Naive thymus-derived CD4-positive, alpha-beta T cell (primary cell): ENCODE measurements at regions not wholly inside any gene's neighbourhood (a gene's known extent, or its start where the extent isn't known, plus 50 kb on each side); places are given as distances from the start of the nearest gene placed in this dataset.

Experiments
- ATAC-seq: fragments of 150-1000 bp; cut with Tn5 transposase; 2 replicates; pipeline ENCODE4 v1.10.0; 2021; ENCODE audit warnings: mild to moderate bottlenecking, moderate library complexity
- CTCF ChIA-PET: fragments of 350-600 bp; sonication (Branson Sonifier 250); formaldehyde crosslinking; loops from one replicate; lab custom pipeline; 2021; ENCODE audit warnings: antibody characterized with exemption; lab: Charles Lee
- POLR2A ChIA-PET: fragments of 350-600 bp; sonication (Branson Sonifier 250); formaldehyde crosslinking; loops from one replicate; lab custom pipeline; 2021; ENCODE audit warnings: antibody characterized with exemption, inconsistent platforms; lab: Charles Lee
- DNase-seq, 9 donors: peaks; one replicate each; pipeline versions ENCODE4 v3.0.0 to v3.0.0-alpha.2; 2020 to 2022; ENCODE audit warnings: mixed read lengths in 1 of 9
- H3K27ac ChIP-seq: one replicate; pipeline ENCODE4 v1.7.0; 2013; ENCODE audit warnings: mild to moderate bottlenecking, low read depth, low read length, moderate library complexity
- H3K27me3 ChIP-seq, 2 donors: one replicate each; pipeline ENCODE4 v1.7.0; 2013; ENCODE audit warnings: low read length in 2 of 2, mild to moderate bottlenecking in 2 of 2, moderate library complexity in 2 of 2; ENCODE audit not compliant: control insufficient read depth in 2 of 2, insufficient read depth in 2 of 2
- H3K36me3 ChIP-seq, 3 experiments: 1 replicate in 2 of 3; 2 replicates in 1 of 3; pipeline ENCODE4 v1.7.0; 2013; ENCODE audit warnings: low read length in 3 of 3, mild to moderate bottlenecking in 3 of 3, moderate library complexity in 1 of 3; ENCODE audit not compliant: insufficient read depth in 3 of 3, control insufficient read depth in 2 of 3
- H3K4me1 ChIP-seq, 2 donors: one replicate each; pipeline ENCODE4 v1.7.0; 2013; ENCODE audit warnings: low read length in 2 of 2, mild to moderate bottlenecking in 2 of 2, moderate library complexity in 1 of 2; ENCODE audit not compliant: control insufficient read depth in 2 of 2, insufficient read depth in 2 of 2
- H3K4me3 ChIP-seq: 2 replicates; pipeline ENCODE4 v1.7.0; 2013; ENCODE audit warnings: mild to moderate bottlenecking, low read length
- H3K9me3 ChIP-seq, 3 experiments: 1 replicate in 2 of 3; 2 replicates in 1 of 3; pipeline ENCODE4 v1.7.0; 2013; ENCODE audit warnings: low read length in 3 of 3; ENCODE audit not compliant: control insufficient read depth in 2 of 3
- H3K27ac Mint-ChIP-seq, 9 donors: one replicate each; pipeline ENCODE4 v1.8.0; 2020 to 2022; ENCODE audit warnings: mixed read lengths in 9 of 9, mild to moderate bottlenecking in 8 of 9, moderate library complexity in 5 of 9, inconsistent platforms in 2 of 9
- H3K27me3 Mint-ChIP-seq, 5 donors: one replicate each; pipeline ENCODE4 v1.8.0; 2021 to 2022; ENCODE audit warnings: mixed read lengths in 5 of 5, mild to moderate bottlenecking in 1 of 5
- H3K36me3 Mint-ChIP-seq, 5 donors: one replicate each; pipeline ENCODE4 v1.8.0; 2020 to 2022; ENCODE audit warnings: mixed read lengths in 5 of 5, mild to moderate bottlenecking in 3 of 5, inconsistent platforms in 1 of 5
- H3K4me1 Mint-ChIP-seq, 7 donors: one replicate each; pipeline ENCODE4 v1.8.0; 2020 to 2022; ENCODE audit warnings: mixed read lengths in 7 of 7, mild to moderate bottlenecking in 3 of 7, inconsistent platforms in 1 of 7
- H3K4me3 Mint-ChIP-seq, 10 donors: one replicate each; pipeline ENCODE4 v1.8.0; 2020 to 2022; ENCODE audit warnings: mild to moderate bottlenecking in 10 of 10, mixed read lengths in 10 of 10, moderate library complexity in 6 of 10, inconsistent platforms in 2 of 10
- H3K9me3 Mint-ChIP-seq, 11 donors: one replicate each; pipeline ENCODE4 v1.8.0; 2020 to 2022; ENCODE audit warnings: mixed read lengths in 11 of 11, mild to moderate bottlenecking in 4 of 11, inconsistent platforms in 1 of 11, moderate library complexity in 1 of 11
- intact Hi-C, 2 donors: fragments of 100-400 bp; cut with micrococcal nuclease; formaldehyde crosslinking; loops; one replicate each; pipeline ENCODE4 v1.15.1; 2023

GRCh38 chr10:61283066-61283465 lies 170.1 kb downstream of the TMEM26 start:
- Histone ChIP-seq H3K36me3 (no peaks in the 10 kb centered on the region), H3K4me1 (peaks cover 9 to 12% of the 10 kb centered on the region in 2 donors), H3K9me3 (no peaks in the 10 kb centered on the region), H3K4me3 (no peak overlapping the region), H3K27ac (no peak overlapping the region), H3K27me3 (no peaks in the 10 kb centered on the region)
- ATAC-seq (no peak), DNase-seq (no peak)
- peaks cover 0 to 3% (median 0%) of the 10 kb centered on the region in 11 donors for H3K9me3 Mint-ChIP-seq
- peaks cover 13 to 24% (median 17%) of the 10 kb centered on the region in 7 donors for H3K4me1 Mint-ChIP-seq
- ChIA-PET POLR2A (no interaction called here), CTCF (no interaction called here)
- no peak overlapping the region for H3K4me3 Mint-ChIP-seq
- H3K36me3 Mint-ChIP-seq: peaks cover 0 to 5% (median 0%) of the 10 kb centered on the region in 5 donors
- H3K27ac Mint-ChIP-seq: no peak overlapping the region
- peaks cover 0 to 22% (median 0%) of the 10 kb centered on the region in 5 donors for H3K27me3 Mint-ChIP-seq
- intact Hi-C loops: loop anchor here (5.0 to 10.0 kb wide), 3 partner anchors 318 to 982 kb away; partner anchors contain the start of gene RTKN2 (in 1 of the 2)

GRCh38 chr10:61280303-61280702 lies 172.9 kb downstream of the TMEM26 start:
- peaks cover 0 to 35% (median 2%) of the 10 kb centered on the region in 5 donors for H3K27me3 Mint-ChIP-seq
- no peaks in the 10 kb centered on the region for H3K36me3 Mint-ChIP-seq
- Histone ChIP-seq H3K4me1 (no peaks in the 10 kb centered on the region), H3K36me3 (no peaks in the 10 kb centered on the region), H3K4me3 (no peak overlapping the region), H3K9me3 (no peaks in the 10 kb centered on the region), H3K27me3 (no peaks in the 10 kb centered on the region), H3K27ac (no peak overlapping the region)
- no peaks in the 10 kb centered on the region for H3K9me3 Mint-ChIP-seq
- no peak for ATAC-seq
- intact Hi-C loops: loop anchor here (5.0 to 10.0 kb wide), 3 partner anchors 316 to 984 kb away; partner anchors contain the start of gene RTKN2 (in 1 of the 2)
- ChIA-PET CTCF (no interaction called here), POLR2A (no interaction called here)
- DNase-seq: no peak
- H3K4me1 Mint-ChIP-seq: peaks cover 0 to 9% (median 2%) of the 10 kb centered on the region in 7 donors
- no peak overlapping the region for H3K4me3 Mint-ChIP-seq
- no peak overlapping the region for H3K27ac Mint-ChIP-seq

GRCh38 chr10:61279400-61279799 lies 173.8 kb downstream of the TMEM26 start:
- no peaks in the 10 kb centered on the region for H3K27me3 ChIP-seq
- POLR2A ChIA-PET: no interaction called here
- H3K4me3 ChIP-seq: no peak overlapping the region
- intact Hi-C loops: no loop called here
- H3K27me3 Mint-ChIP-seq: peaks cover 2 to 40% (median 4%) of the 10 kb centered on the region in 5 donors
- H3K4me1 ChIP-seq: no peaks in the 10 kb centered on the region
- peaks cover 0 to 9% (median 0%) of the 10 kb centered on the region in 7 donors for H3K4me1 Mint-ChIP-seq
- H3K27ac Mint-ChIP-seq: no peak overlapping the region
- DNase-seq (no peak), ATAC-seq (no peak)
- no peaks in the 10 kb centered on the region for H3K9me3 ChIP-seq
- H3K27ac ChIP-seq: no peak overlapping the region
- H3K4me3 Mint-ChIP-seq: no peak overlapping the region
- H3K9me3 Mint-ChIP-seq: no peaks in the 10 kb centered on the region
- H3K36me3 ChIP-seq: no peaks in the 10 kb centered on the region
- no peaks in the 10 kb centered on the region for H3K36me3 Mint-ChIP-seq
- CTCF ChIA-PET: no interaction called here

- no peak for DNase-seq
- Histone ChIP-seq H3K9me3 (no peaks in the 10 kb centered on the region), H3K36me3 (no peaks in the 10 kb centered on the region), H3K4me3 (no peak overlapping the region), H3K27ac (no peak overlapping the region), H3K27me3 (no peaks in the 10 kb centered on the region), H3K4me1 (no peaks in the 10 kb centered on the region)
- no peak overlapping the region for H3K27ac Mint-ChIP-seq
- ChIA-PET POLR2A (no interaction called here), CTCF (no interaction called here)
- H3K27me3 Mint-ChIP-seq: peaks cover 4 to 41% (median 8%) of the 10 kb centered on the region in 5 donors
- intact Hi-C loops: no loop called here
- H3K4me3 Mint-ChIP-seq: no peak overlapping the region
- H3K36me3 Mint-ChIP-seq: no peaks in the 10 kb centered on the region
- H3K9me3 Mint-ChIP-seq: no peaks in the 10 kb centered on the region
- peaks cover 0 to 2% (median 0%) of the 10 kb centered on the region in 7 donors for H3K4me1 Mint-ChIP-seq
- ATAC-seq: no peak
Measured at GRCh38 chr10:61278556-61278955, 174.6 kb downstream of the TMEM26 start.

GRCh38 chr10:61272781-61273180 lies 180.4 kb downstream of the TMEM26 start:
- Mint-ChIP-seq H3K27me3 (peaks cover 4 to 36% (median 21%) of the 10 kb centered on the region in 5 donors), H3K36me3 (no peaks in the 10 kb centered on the region), H3K9me3 (no peaks in the 10 kb centered on the region), H3K4me1 (no peaks in the 10 kb centered on the region), H3K4me3 (no peak overlapping the region), H3K27ac (no peak overlapping the region)
- Histone ChIP-seq H3K4me3 (no peak overlapping the region), H3K36me3 (no peaks in the 10 kb centered on the region), H3K27ac (no peak overlapping the region), H3K9me3 (no peaks in the 10 kb centered on the region), H3K27me3 (no peaks in the 10 kb centered on the region), H3K4me1 (no peaks in the 10 kb centered on the region)
- no peak for DNase-seq
- CTCF ChIA-PET: no interaction called here
- intact Hi-C loops: no loop called here
- POLR2A ChIA-PET: no interaction called here
- ATAC-seq: no peak

- no peak overlapping the region for H3K4me3 Mint-ChIP-seq
- H3K36me3 Mint-ChIP-seq: no peaks in the 10 kb centered on the region
- Histone ChIP-seq H3K4me3 (no peak overlapping the region), H3K4me1 (no peaks in the 10 kb centered on the region), H3K27ac (no peak overlapping the region), H3K36me3 (no peaks in the 10 kb centered on the region), H3K9me3 (no peaks in the 10 kb centered on the region), H3K27me3 (no peaks in the 10 kb centered on the region)
- no peak for ATAC-seq
- no peaks in the 10 kb centered on the region for H3K4me1 Mint-ChIP-seq
- ChIA-PET POLR2A (no interaction called here), CTCF (no interaction called here)
- no peak for DNase-seq
- H3K27me3 Mint-ChIP-seq: peaks cover 5 to 31% (median 21%) of the 10 kb centered on the region in 5 donors
- intact Hi-C loops: no loop called here
- H3K27ac Mint-ChIP-seq: no peak overlapping the region
- no peaks in the 10 kb centered on the region for H3K9me3 Mint-ChIP-seq
Measured at GRCh38 chr10:61271127-61271780, 181.9 kb downstream of the TMEM26 start.

- Histone ChIP-seq H3K4me3 (no peak overlapping the region), H3K27me3 (no peaks in the 10 kb centered on the region), H3K9me3 (no peaks in the 10 kb centered on the region), H3K36me3 (no peaks in the 10 kb centered on the region), H3K4me1 (no peaks in the 10 kb centered on the region), H3K27ac (no peak overlapping the region)
- Mint-ChIP-seq H3K9me3 (peaks cover 0 to 12% (median 4%) of the 10 kb centered on the region in 11 donors), H3K4me1 (no peaks in the 10 kb centered on the region), H3K27me3 (peaks cover 6 to 20% (median 11%) of the 10 kb centered on the region in 5 donors), H3K36me3 (peaks cover 0 to 3% (median 0%) of the 10 kb centered on the region in 5 donors), H3K4me3 (no peak overlapping the region), H3K27ac (no peak overlapping the region)
- ChIA-PET POLR2A (no interaction called here), CTCF (no interaction called here)
- DNase-seq (no peak), ATAC-seq (no peak)
- intact Hi-C loops: no loop called here
Measured at GRCh38 chr10:61263518-61263917, 189.7 kb downstream of the TMEM26 start.
